GM10266 (cell line): ENCODE measurements at regions not wholly inside any gene's neighbourhood (a gene's known extent, or its start where the extent isn't known, plus 50 kb on each side); places are given as distances from the start of the nearest gene placed in this dataset.

Source experiments
- DNase-seq: peaks from one replicate; pipeline ENCODE4 v3.0.0; 2012; ENCODE audit errors: extremely low spot score
- CTCF ChIP-seq: IDR thresholded peaks from 2 replicates; pipeline ENCODE4 v1.5.1; 2012; ENCODE audit warnings: mild to moderate bottlenecking, low read depth; ENCODE audit not compliant: control insufficient read depth, insufficient read depth; ENCODE audit errors: missing control alignments

- no peak for DNase-seq
- TF ChIP-seq CTCF, result no peak
Observed at GRCh38 chr13:106961651-106962050, 393.7 kb upstream of the ARGLU1 start.

- no peak for TF ChIP-seq CTCF
- no peak for DNase-seq
Observed at GRCh38 chr13:106961216-106961615, 393.3 kb upstream of the ARGLU1 start.

- TF ChIP-seq CTCF, result no peak
- DNase-seq, result no peak
Observed at GRCh38 chr13:106958621-106959048, 390.7 kb upstream of the ARGLU1 start.

GRCh38 chr13:106942563-106942962, 374.6 kb upstream of the ARGLU1 start:
- no peak for TF ChIP-seq CTCF
- DNase-seq, result no peak

- TF ChIP-seq CTCF, result no peak
- no peak for DNase-seq
Observed at GRCh38 chr13:106941779-106942178, 373.8 kb upstream of the ARGLU1 start.

GRCh38 chr13:106927421-106927820, 359.5 kb upstream of the ARGLU1 start:
- DNase-seq, result no peak
- TF ChIP-seq CTCF, result no peak

GRCh38 chr13:106922384-106922783, 354.4 kb upstream of the ARGLU1 start:
- TF ChIP-seq CTCF, result no peak

More at GRCh38 chr13:106922384-106922783, 354.4 kb upstream of the ARGLU1 start:
- no peak for DNase-seq
